ENCODE measurements at regions not wholly inside any gene's neighbourhood (a gene's known extent, or its start where the extent isn't known, plus 50 kb on each side); places are given as distances from the start of the nearest gene placed in this dataset.

DNA sequence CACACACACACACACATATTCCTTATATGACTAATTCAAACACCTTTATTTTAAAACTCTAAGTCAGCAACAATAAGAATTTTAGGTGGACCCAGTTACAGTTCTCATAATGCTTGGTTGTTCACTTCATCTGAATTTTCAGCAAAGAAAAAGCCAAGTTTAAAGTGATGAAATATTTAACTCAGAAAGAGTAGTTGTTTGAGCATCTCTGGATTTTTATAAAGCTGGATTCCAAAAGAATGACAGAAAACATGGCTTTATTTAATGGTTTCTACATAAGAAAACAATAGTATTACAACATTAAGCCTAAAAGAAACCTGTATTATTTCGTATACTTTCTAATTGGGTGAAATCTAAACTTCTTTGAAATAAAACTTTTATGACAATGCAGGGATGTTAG lies 54.2 kb upstream of the ADAMTS5 start:
- CTCF ChIA-PET, result no interaction called here
- DNase-seq (ENCODE audit: low read depth, low spot score), result no peak
- no TSS peak for BruUV-seq (replicated peaks)

DNA sequence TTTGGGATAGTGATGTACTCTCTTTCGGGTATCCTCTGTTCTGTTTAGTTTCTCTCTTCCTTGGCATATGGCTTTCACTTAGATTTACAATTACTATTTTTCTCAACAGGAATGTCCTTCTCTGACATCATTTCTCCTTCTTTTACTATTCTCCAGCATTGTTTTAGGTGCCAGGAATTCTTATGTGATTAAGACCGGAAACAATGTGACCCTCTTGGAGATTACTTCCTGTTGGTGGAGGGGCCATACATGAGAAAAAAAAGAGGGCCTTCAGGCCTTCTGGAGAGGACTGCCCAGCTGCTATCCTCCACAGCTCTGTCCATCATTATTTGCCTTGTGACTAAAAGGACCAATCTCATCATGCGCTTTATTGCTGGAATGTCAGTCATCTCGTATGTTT lies 50.4 kb upstream of the ADAMTS5 start:
- H3K36me3 ChIP-seq (ENCODE audit: control insufficient read depth, insufficient read depth, low read length), result no peaks in the 10 kb centered on the region
- no peak for DNase-seq (ENCODE audit: low read depth, low spot score)
- H3K9me3 ChIP-seq (ENCODE audit: control insufficient read depth, insufficient read depth, low read depth, low read length), result no peaks in the 10 kb centered on the region
- TF ChIP-seq TCF7L2 (IDR thresholded peaks at IDR 0.05; ENCODE audit: low read depth, low read length) (no peak), POLR2AphosphoS5 (IDR thresholded peaks at IDR 0.05; ENCODE audit: low read depth, low read length) (no peak), SIN3A (IDR thresholded peaks at IDR 0.05; ENCODE audit: borderline replicate concordance, insufficient read depth, low read depth, low read length) (no peak)
- TF ChIP-seq, protein P1, sequence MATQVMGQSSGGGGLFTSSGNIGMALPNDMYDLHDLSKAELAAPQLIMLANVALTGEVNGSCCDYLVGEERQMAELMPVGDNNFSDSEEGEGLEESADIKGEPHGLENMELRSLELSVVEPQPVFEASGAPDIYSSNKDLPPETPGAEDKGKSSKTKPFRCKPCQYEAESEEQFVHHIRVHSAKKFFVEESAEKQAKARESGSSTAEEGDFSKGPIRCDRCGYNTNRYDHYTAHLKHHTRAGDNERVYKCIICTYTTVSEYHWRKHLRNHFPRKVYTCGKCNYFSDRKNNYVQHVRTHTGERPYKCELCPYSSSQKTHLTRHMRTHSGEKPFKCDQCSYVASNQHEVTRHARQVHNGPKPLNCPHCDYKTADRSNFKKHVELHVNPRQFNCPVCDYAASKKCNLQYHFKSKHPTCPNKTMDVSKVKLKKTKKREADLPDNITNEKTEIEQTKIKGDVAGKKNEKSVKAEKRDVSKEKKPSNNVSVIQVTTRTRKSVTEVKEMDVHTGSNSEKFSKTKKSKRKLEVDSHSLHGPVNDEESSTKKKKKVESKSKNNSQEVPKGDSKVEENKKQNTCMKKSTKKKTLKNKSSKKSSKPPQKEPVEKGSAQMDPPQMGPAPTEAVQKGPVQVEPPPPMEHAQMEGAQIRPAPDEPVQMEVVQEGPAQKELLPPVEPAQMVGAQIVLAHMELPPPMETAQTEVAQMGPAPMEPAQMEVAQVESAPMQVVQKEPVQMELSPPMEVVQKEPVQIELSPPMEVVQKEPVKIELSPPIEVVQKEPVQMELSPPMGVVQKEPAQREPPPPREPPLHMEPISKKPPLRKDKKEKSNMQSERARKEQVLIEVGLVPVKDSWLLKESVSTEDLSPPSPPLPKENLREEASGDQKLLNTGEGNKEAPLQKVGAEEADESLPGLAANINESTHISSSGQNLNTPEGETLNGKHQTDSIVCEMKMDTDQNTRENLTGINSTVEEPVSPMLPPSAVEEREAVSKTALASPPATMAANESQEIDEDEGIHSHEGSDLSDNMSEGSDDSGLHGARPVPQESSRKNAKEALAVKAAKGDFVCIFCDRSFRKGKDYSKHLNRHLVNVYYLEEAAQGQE (IDR thresholded peaks at IDR 0.05; ENCODE audit: insufficient read depth in 1 of 2, low read depth in 2 of 2, low read length in 1 of 2), result no peak
- TF ChIP-seq, protein P2, sequence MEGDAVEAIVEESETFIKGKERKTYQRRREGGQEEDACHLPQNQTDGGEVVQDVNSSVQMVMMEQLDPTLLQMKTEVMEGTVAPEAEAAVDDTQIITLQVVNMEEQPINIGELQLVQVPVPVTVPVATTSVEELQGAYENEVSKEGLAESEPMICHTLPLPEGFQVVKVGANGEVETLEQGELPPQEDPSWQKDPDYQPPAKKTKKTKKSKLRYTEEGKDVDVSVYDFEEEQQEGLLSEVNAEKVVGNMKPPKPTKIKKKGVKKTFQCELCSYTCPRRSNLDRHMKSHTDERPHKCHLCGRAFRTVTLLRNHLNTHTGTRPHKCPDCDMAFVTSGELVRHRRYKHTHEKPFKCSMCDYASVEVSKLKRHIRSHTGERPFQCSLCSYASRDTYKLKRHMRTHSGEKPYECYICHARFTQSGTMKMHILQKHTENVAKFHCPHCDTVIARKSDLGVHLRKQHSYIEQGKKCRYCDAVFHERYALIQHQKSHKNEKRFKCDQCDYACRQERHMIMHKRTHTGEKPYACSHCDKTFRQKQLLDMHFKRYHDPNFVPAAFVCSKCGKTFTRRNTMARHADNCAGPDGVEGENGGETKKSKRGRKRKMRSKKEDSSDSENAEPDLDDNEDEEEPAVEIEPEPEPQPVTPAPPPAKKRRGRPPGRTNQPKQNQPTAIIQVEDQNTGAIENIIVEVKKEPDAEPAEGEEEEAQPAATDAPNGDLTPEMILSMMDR (IDR thresholded peaks at IDR 0.05), result no peak
- BruUV-seq (replicated peaks), result no TSS peak
- no peaks in the 10 kb centered on the region for H3K27me3 ChIP-seq (ENCODE audit: control insufficient read depth, insufficient read depth, low read length)
- ATAC-seq, result no peak
- in situ Hi-C loops (cut with HindIII; ENCODE audit: low pct_unique_long_range_greater_than_20kb, low sequenced_read_pairs), result no loop called here
- CTCF ChIA-PET, result no interaction called here
- H3K4me1 ChIP-seq (ENCODE audit: control insufficient read depth, insufficient read depth, low read length), result no peaks in the 10 kb centered on the region
- intact Hi-C loops (cut with micrococcal nuclease; ENCODE audit: unreplicated experiment), result no loop called here
- no peak overlapping the region for H3K27ac ChIP-seq (ENCODE audit: low read length)
- POLR2A ChIA-PET, result no interaction called here
- H3K4me3 ChIP-seq (ENCODE audit: low read depth in 2 of 2, low read length in 2 of 2), result no peak overlapping the region

More for the DNA sequence above, 54.2 kb upstream of the ADAMTS5 start:
- in situ Hi-C loops (cut with HindIII; ENCODE audit: low pct_unique_long_range_greater_than_20kb, low sequenced_read_pairs) (no loop called here), intact Hi-C loops (cut with micrococcal nuclease; ENCODE audit: unreplicated experiment) (no loop called here)
- no peaks in the 10 kb centered on the region for H3K9me3 ChIP-seq (ENCODE audit: control insufficient read depth, insufficient read depth, low read depth, low read length)
- no peak overlapping the region for H3K27ac ChIP-seq (ENCODE audit: low read length)
- POLR2A ChIA-PET, result no interaction called here
- H3K4me3 ChIP-seq (ENCODE audit: low read depth in 2 of 2, low read length in 2 of 2), result no peak overlapping the region
- TF ChIP-seq, protein P1 (IDR thresholded peaks at IDR 0.05; ENCODE audit: insufficient read depth in 1 of 2, low read depth in 2 of 2, low read length in 1 of 2), result no peak
- TF ChIP-seq POLR2AphosphoS5 (IDR thresholded peaks at IDR 0.05; ENCODE audit: low read depth, low read length) (no peak), SIN3A (IDR thresholded peaks at IDR 0.05; ENCODE audit: borderline replicate concordance, insufficient read depth, low read depth, low read length) (no peak), TCF7L2 (IDR thresholded peaks at IDR 0.05; ENCODE audit: low read depth, low read length) (no peak)
- TF ChIP-seq, protein P2 (IDR thresholded peaks at IDR 0.05), result no peak
- no peaks in the 10 kb centered on the region for H3K4me1 ChIP-seq (ENCODE audit: control insufficient read depth, insufficient read depth, low read length)
- H3K36me3 ChIP-seq (ENCODE audit: control insufficient read depth, insufficient read depth, low read length), result no peaks in the 10 kb centered on the region
- no peak for ATAC-seq
- no peaks in the 10 kb centered on the region for H3K27me3 ChIP-seq (ENCODE audit: control insufficient read depth, insufficient read depth, low read length)
